Mesothelial cell of epicardium (in vitro differentiated cells): ENCODE measurements at regions not wholly inside any gene's neighbourhood (a gene's known extent, or its start where the extent isn't known, plus 50 kb on each side); places are given as distances from the start of the nearest gene placed in this dataset.

ENCODE experiments used
- DNase-seq, 2 experiments: peaks; one replicate each; pipeline ENCODE4 v3.0.0; 2021; ENCODE audit warnings: low spot score in 2 of 2; ENCODE audit not compliant: unreplicated experiment in 2 of 2
- H3K27ac Mint-ChIP-seq: 2 replicates; pipeline ENCODE4 v1.8.0; 2021; ENCODE audit warnings: mixed read lengths
- H3K27me3 Mint-ChIP-seq: 2 replicates; pipeline ENCODE4 v1.8.0; 2021; ENCODE audit warnings: low read depth, mixed read lengths
- H3K36me3 Mint-ChIP-seq: 2 replicates; pipeline ENCODE4 v1.8.0; 2021; ENCODE audit warnings: mixed read lengths
- H3K4me1 Mint-ChIP-seq: 2 replicates; pipeline ENCODE4 v1.8.0; 2021; ENCODE audit warnings: mixed read lengths
- H3K4me3 Mint-ChIP-seq: 2 replicates; pipeline ENCODE4 v1.8.0; 2021; ENCODE audit warnings: mild to moderate bottlenecking, moderate library complexity, mixed read lengths
- H3K9me3 Mint-ChIP-seq: 2 replicates; pipeline ENCODE4 v1.8.0; 2021; ENCODE audit warnings: mixed read lengths
- CTCF ChIP-seq: fragments of 200-600 bp; sonication (generic); IDR thresholded peaks from one replicate; pipeline ENCODE4 v1.5.0; 2021; ENCODE audit warnings: antibody characterized with exemption; ENCODE audit not compliant: unreplicated experiment

GRCh38 chr4:134426821-134427220 lies 225.2 kb upstream of the PABPC4L start:
- H3K27ac Mint-ChIP-seq, result no peak overlapping the region

GRCh38 chr4:134425756-134426155 lies 224.2 kb upstream of the PABPC4L start:
- DNase-seq, result no peak
- TF ChIP-seq CTCF, result no peak
- Mint-ChIP-seq H3K27ac (no peak overlapping the region), H3K9me3 (no peaks in the 10 kb centered on the region), H3K4me3 (no peak overlapping the region), H3K36me3 (no peaks in the 10 kb centered on the region), H3K27me3 (no peaks in the 10 kb centered on the region), H3K4me1 (peaks cover 24% of the 10 kb centered on the region)

More at GRCh38 chr4:134426821-134427220, 225.2 kb upstream of the PABPC4L start:
- H3K4me3 Mint-ChIP-seq, result no peak overlapping the region
- H3K36me3 Mint-ChIP-seq, result no peaks in the 10 kb centered on the region
- DNase-seq, result no peak
- no peaks in the 10 kb centered on the region for H3K9me3 Mint-ChIP-seq
- TF ChIP-seq CTCF, result no peak
- H3K27me3 Mint-ChIP-seq, result no peaks in the 10 kb centered on the region
- H3K4me1 Mint-ChIP-seq, result peaks cover 22% of the 10 kb centered on the region

- H3K27ac Mint-ChIP-seq, result peak overlapping the region; percentile 81
- H3K36me3 Mint-ChIP-seq, result peaks cover 1% of the 10 kb centered on the region
- H3K4me1 Mint-ChIP-seq, result peaks cover 25% of the 10 kb centered on the region
- no peak for DNase-seq
- H3K9me3 Mint-ChIP-seq, result no peaks in the 10 kb centered on the region
- no peaks in the 10 kb centered on the region for H3K27me3 Mint-ChIP-seq
- no peak overlapping the region for H3K4me3 Mint-ChIP-seq
- TF ChIP-seq CTCF, result no peak
These were observed 221.2 kb upstream of the PABPC4L start for GRCh38 chr4:134422776-134423175.

- Mint-ChIP-seq H3K36me3 (peaks cover 1% of the 10 kb centered on the region), H3K4me3 (no peak overlapping the region), H3K27ac (peak overlapping the region; percentile 88), H3K4me1 (peaks cover 17% of the 10 kb centered on the region), H3K9me3 (no peaks in the 10 kb centered on the region), H3K27me3 (no peaks in the 10 kb centered on the region)
- TF ChIP-seq CTCF, result no peak
- no peak for DNase-seq
These were observed 220.1 kb upstream of the PABPC4L start for GRCh38 chr4:134421734-134422133.

- TF ChIP-seq CTCF, result no peak
- DNase-seq, result no peak
- H3K27ac Mint-ChIP-seq, result no peak overlapping the region
- H3K9me3 Mint-ChIP-seq, result peaks cover 3% of the 10 kb centered on the region
- H3K27me3 Mint-ChIP-seq, result no peaks in the 10 kb centered on the region
- no peak overlapping the region for H3K4me3 Mint-ChIP-seq
- H3K4me1 Mint-ChIP-seq, result no peaks in the 10 kb centered on the region
- no peaks in the 10 kb centered on the region for H3K36me3 Mint-ChIP-seq
These were observed 207.3 kb upstream of the PABPC4L start for GRCh38 chr4:134408897-134409296.

GRCh38 chr4:134401798-134402197 lies 200.2 kb upstream of the PABPC4L start:
- Mint-ChIP-seq H3K36me3 (peaks cover 13% of the 10 kb centered on the region), H3K9me3 (peaks cover 32% of the 10 kb centered on the region), H3K4me1 (no peaks in the 10 kb centered on the region), H3K27me3 (no peaks in the 10 kb centered on the region), H3K4me3 (no peak overlapping the region), H3K27ac (no peak overlapping the region)
- no peak for DNase-seq
- no peak for TF ChIP-seq CTCF
